ENCODE measurements at regions not wholly inside any gene's neighbourhood (a gene's known extent, or its start where the extent isn't known, plus 50 kb on each side); places are given as distances from the start of the nearest gene placed in this dataset.

- TF ChIP-seq, protein P1, sequence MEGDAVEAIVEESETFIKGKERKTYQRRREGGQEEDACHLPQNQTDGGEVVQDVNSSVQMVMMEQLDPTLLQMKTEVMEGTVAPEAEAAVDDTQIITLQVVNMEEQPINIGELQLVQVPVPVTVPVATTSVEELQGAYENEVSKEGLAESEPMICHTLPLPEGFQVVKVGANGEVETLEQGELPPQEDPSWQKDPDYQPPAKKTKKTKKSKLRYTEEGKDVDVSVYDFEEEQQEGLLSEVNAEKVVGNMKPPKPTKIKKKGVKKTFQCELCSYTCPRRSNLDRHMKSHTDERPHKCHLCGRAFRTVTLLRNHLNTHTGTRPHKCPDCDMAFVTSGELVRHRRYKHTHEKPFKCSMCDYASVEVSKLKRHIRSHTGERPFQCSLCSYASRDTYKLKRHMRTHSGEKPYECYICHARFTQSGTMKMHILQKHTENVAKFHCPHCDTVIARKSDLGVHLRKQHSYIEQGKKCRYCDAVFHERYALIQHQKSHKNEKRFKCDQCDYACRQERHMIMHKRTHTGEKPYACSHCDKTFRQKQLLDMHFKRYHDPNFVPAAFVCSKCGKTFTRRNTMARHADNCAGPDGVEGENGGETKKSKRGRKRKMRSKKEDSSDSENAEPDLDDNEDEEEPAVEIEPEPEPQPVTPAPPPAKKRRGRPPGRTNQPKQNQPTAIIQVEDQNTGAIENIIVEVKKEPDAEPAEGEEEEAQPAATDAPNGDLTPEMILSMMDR (IDR thresholded peaks at IDR 0.05) = no peak
- TF ChIP-seq CHD2 (IDR thresholded peaks at IDR 0.05; ENCODE audit: low read length, partially characterized antibody) (no peak), REST (IDR thresholded peaks at IDR 0.05; ENCODE audit: low read depth, low read length) (no peak), POLR2AphosphoS5 (IDR thresholded peaks at IDR 0.05; ENCODE audit: low read depth, low read length) (no peak), RFX5 (IDR thresholded peaks at IDR 0.05; ENCODE audit: low read length) (no peak), NFIC (IDR thresholded peaks at IDR 0.05; ENCODE audit: borderline replicate concordance) (no peak), RAD21 (IDR thresholded peaks at IDR 0.05; ENCODE audit: low read length) (peak; percentile 21), YY1 (IDR thresholded peaks at IDR 0.05; ENCODE audit: low read depth) (no peak)
Measured at GRCh38 chr1:229893762-229894444, 173.1 kb upstream of the GALNT2 start.

Data from SK-N-SH (cell line).